C4-2B (cell line): ENCODE measurements at regions not wholly inside any gene's neighbourhood (a gene's known extent, or its start where the extent isn't known, plus 50 kb on each side); places are given as distances from the start of the nearest gene placed in this dataset.

ENCODE experiments used
- H3K27ac ChIP-seq: fragments of 450-650 bp; 2 replicates; pipeline ENCODE4 v1.5.1; 2017
- CTCF ChIP-seq: fragments of 450-650 bp; conservative IDR thresholded peaks from 2 replicates; pipeline ENCODE4 v1.5.1; 2017; ENCODE audit warnings: mild to moderate bottlenecking
- ZFX ChIP-seq: fragments of 450-650 bp; IDR thresholded peaks from 2 replicates; pipeline ENCODE4 v1.6.1; 2017

GRCh38 chr2:236843161-236843968 lies 242.3 kb upstream of the COPS8 start:
- TF ChIP-seq ZFX (no peak), CTCF (no peak)
- H3K27ac ChIP-seq, result no peak overlapping the region; the same call in 1 of the 2 replicates

- H3K27ac ChIP-seq, result no peak overlapping the region
- TF ChIP-seq ZFX (no peak), CTCF (no peak)
Measured at GRCh38 chr2:236844711-236845110, 241.0 kb upstream of the COPS8 start.

DNA sequence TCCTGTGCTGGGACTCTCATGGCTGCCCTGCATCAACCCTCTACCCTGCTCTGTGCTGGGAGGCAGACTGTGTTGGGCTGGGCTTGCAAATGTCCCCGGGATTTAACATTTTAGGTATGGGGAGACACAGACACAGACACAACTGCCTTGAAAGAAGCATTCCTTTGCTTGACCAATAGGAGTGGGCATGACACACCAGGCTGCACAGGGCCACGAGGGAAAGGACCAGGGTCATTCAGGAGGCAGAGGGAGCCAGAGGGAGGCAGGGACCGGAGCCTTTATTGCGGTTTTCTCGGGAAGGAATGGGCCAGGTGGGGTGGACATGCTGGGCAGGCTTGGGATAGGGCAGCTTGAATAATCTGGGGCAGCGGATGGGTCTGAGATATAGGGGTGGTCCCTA lies 238.7 kb upstream of the COPS8 start:
- TF ChIP-seq ZFX (no peak), CTCF (no peak)
- H3K27ac ChIP-seq, result no peak overlapping the region

GRCh38 chr2:236847538-236848263 lies 238.0 kb upstream of the COPS8 start:
- no peak overlapping the region for H3K27ac ChIP-seq
- TF ChIP-seq CTCF, result no peak
- no peak for TF ChIP-seq ZFX

DNA sequence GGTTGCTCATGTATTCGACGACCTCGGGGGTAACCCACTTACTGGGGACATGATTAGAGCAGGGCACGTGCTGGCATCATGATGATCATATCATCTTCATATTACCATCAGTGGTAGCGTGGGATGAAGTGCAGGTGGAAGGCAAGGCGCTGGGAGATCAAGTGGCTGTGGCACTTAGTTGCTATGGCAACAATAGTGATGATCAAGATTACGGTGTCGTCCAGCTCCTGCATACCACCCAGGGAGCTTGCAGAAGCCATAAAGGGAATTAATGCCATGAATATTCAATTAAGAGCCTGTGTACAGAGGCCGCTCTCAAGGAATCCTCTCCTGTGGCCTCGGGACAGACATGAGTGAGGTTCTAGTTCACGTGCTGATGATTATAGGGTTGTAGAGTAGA lies 237.2 kb upstream of the COPS8 start:
- TF ChIP-seq CTCF (no peak), ZFX (no peak)
- H3K27ac ChIP-seq, result no peak overlapping the region

DNA sequence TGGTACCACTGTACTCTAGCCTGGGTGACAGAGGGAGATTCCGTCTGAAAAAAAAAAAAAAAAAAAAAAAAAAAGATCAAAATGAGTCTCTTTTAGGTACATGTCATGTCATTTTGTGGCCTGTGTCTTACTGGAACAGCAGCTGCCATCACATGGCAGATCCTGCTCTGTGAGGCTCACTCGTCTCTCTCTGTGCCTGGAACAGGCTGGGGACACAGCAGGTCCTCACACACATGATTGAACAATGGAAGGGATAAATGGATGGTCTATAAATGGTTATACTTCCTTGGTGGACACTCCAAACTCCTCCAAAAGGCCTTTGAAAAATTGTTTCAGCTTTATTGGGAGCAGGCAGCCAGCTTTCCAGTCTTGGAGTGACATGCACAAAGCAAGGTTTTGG lies 236.2 kb upstream of the COPS8 start:
- TF ChIP-seq ZFX (no peak), CTCF (no peak)
- H3K27ac ChIP-seq, result no peak overlapping the region

GRCh38 chr2:236849940-236850339 lies 235.7 kb upstream of the COPS8 start:
- no peak overlapping the region for H3K27ac ChIP-seq
- TF ChIP-seq ZFX, result no peak
- no peak for TF ChIP-seq CTCF
